Fibroblast of villous mesenchyme (primary cell): ENCODE measurements at regions not wholly inside any gene's neighbourhood (a gene's known extent, or its start where the extent isn't known, plus 50 kb on each side); places are given as distances from the start of the nearest gene placed in this dataset.

Source experiments
- DNase-seq: peaks from one replicate; pipeline ENCODE4 v3.0.0-alpha.2; 2010; ENCODE audit warnings: low read depth
- H3K4me3 ChIP-seq: 2 replicates; pipeline ENCODE4 v1.5.1; 2011; ENCODE audit warnings: low read depth, mild to moderate bottlenecking, low read length
- CTCF ChIP-seq: IDR thresholded peaks from 2 replicates; pipeline ENCODE4 v1.5.1; 2012; ENCODE audit warnings: low read depth, mild to moderate bottlenecking, low read length; ENCODE audit not compliant: insufficient read depth

GRCh38 chr11:129324533-129325175, 51.0 kb upstream of the BARX2 start:
- no peak for TF ChIP-seq CTCF
- DNase-seq = peak; percentile 14
- no peak overlapping the region for H3K4me3 ChIP-seq

- no peak for TF ChIP-seq CTCF
- peak; percentile 76 for DNase-seq
- no peak overlapping the region for H3K4me3 ChIP-seq
Measured at GRCh38 chr11:129323896-129324502, 51.6 kb upstream of the BARX2 start.

GRCh38 chr11:129322941-129323340, 52.7 kb upstream of the BARX2 start:
- TF ChIP-seq CTCF = no peak
- no peak for DNase-seq
- no peak overlapping the region for H3K4me3 ChIP-seq

- no peak for TF ChIP-seq CTCF
- H3K4me3 ChIP-seq = no peak overlapping the region
- DNase-seq = no peak
Measured at GRCh38 chr11:129321076-129321475, 54.6 kb upstream of the BARX2 start.

GRCh38 chr11:129320494-129320893, 55.2 kb upstream of the BARX2 start:
- no peak overlapping the region for H3K4me3 ChIP-seq
- no peak for DNase-seq
- no peak for TF ChIP-seq CTCF

- no peak for DNase-seq
- H3K4me3 ChIP-seq = no peak overlapping the region
- TF ChIP-seq CTCF = no peak
Measured at GRCh38 chr11:129319751-129320150, 55.9 kb upstream of the BARX2 start.

- no peak for DNase-seq
- H3K4me3 ChIP-seq = no peak overlapping the region
- no peak for TF ChIP-seq CTCF
Measured at GRCh38 chr11:129319201-129319600, 56.4 kb upstream of the BARX2 start.
